ENCODE measurements at regions not wholly inside any gene's neighbourhood (a gene's known extent, or its start where the extent isn't known, plus 50 kb on each side); places are given as distances from the start of the nearest gene placed in this dataset.

GRCh38 chr9:79220666-79221065 lies 351.1 kb upstream of the TLE4 start:
- Histone ChIP-seq H3K9me3 (no peaks in the 10 kb centered on the region), H3K4me3 (no peak overlapping the region), H3K27me3 (no peaks in the 10 kb centered on the region), H3K36me3 (no peaks in the 10 kb centered on the region), H3K27ac (no peak overlapping the region), H3K4me1 (no peaks in the 10 kb centered on the region)
- no peak for DNase-seq
- no peak for TF ChIP-seq CTCF (IDR thresholded peaks at IDR 0.05)
- intact Hi-C loops (cut with DNase I; ENCODE audit: low total_unique reads), result no loop called here

GRCh38 chr9:79221084-79221483 lies 350.7 kb upstream of the TLE4 start:
- intact Hi-C loops (cut with DNase I; ENCODE audit: low total_unique reads), result no loop called here

GRCh38 chr9:79222483-79222882 lies 349.3 kb upstream of the TLE4 start:
- Histone ChIP-seq H3K9me3 (no peaks in the 10 kb centered on the region), H3K27ac (no peak overlapping the region), H3K4me3 (no peak overlapping the region), H3K36me3 (no peaks in the 10 kb centered on the region), H3K27me3 (no peaks in the 10 kb centered on the region), H3K4me1 (no peaks in the 10 kb centered on the region)
- TF ChIP-seq CTCF (IDR thresholded peaks at IDR 0.05), result no peak
- intact Hi-C loops (cut with DNase I; ENCODE audit: low total_unique reads), result no loop called here
- DNase-seq, result no peak

More at GRCh38 chr9:79221084-79221483, 350.7 kb upstream of the TLE4 start:
- no peaks in the 10 kb centered on the region for H3K36me3 ChIP-seq
- no peaks in the 10 kb centered on the region for H3K9me3 ChIP-seq
- no peak for DNase-seq
- TF ChIP-seq CTCF (IDR thresholded peaks at IDR 0.05), result no peak
- H3K27me3 ChIP-seq, result no peaks in the 10 kb centered on the region
- no peak overlapping the region for H3K27ac ChIP-seq
- H3K4me3 ChIP-seq, result no peak overlapping the region
- no peaks in the 10 kb centered on the region for H3K4me1 ChIP-seq

- DNase-seq, result no peak
- intact Hi-C loops (cut with DNase I; ENCODE audit: low total_unique reads), result no loop called here
- H3K9me3 ChIP-seq, result no peaks in the 10 kb centered on the region
- H3K4me1 ChIP-seq, result no peaks in the 10 kb centered on the region
- H3K27me3 ChIP-seq, result no peaks in the 10 kb centered on the region
- H3K27ac ChIP-seq, result no peak overlapping the region
- TF ChIP-seq CTCF (IDR thresholded peaks at IDR 0.05), result no peak
- H3K4me3 ChIP-seq, result no peak overlapping the region
- no peaks in the 10 kb centered on the region for H3K36me3 ChIP-seq
Measured at GRCh38 chr9:79224672-79225433, 346.9 kb upstream of the TLE4 start.

GRCh38 chr9:79233542-79233941 lies 338.2 kb upstream of the TLE4 start:
- TF ChIP-seq CTCF (IDR thresholded peaks at IDR 0.05), result no peak
- Histone ChIP-seq H3K27me3 (no peaks in the 10 kb centered on the region), H3K4me1 (no peaks in the 10 kb centered on the region), H3K27ac (no peak overlapping the region), H3K9me3 (peaks cover 0 to 8% (median 0%) of the 10 kb centered on the region in 3 donors), H3K36me3 (no peaks in the 10 kb centered on the region), H3K4me3 (no peak overlapping the region)
- intact Hi-C loops (cut with DNase I; ENCODE audit: low total_unique reads), result no loop called here
- DNase-seq, result no peak
